ENCODE measurements at regions not wholly inside any gene's neighbourhood (a gene's known extent, or its start where the extent isn't known, plus 50 kb on each side); places are given as distances from the start of the nearest gene placed in this dataset.

GRCh38 chr6:141107591-141108160 is 1025.0 kb upstream of the GJE1 start:
- TF ChIP-seq CTCF (IDR thresholded peaks at IDR 0.05; ENCODE audit: poor library complexity) (no peak), EZH2 (IDR thresholded peaks at IDR 0.05; ENCODE audit: borderline replicate concordance) (no peak), EZH2phosphoT487 (IDR thresholded peaks at IDR 0.05; ENCODE audit: low read depth, severe bottlenecking, unreplicated experiment) (no peak)

Measured in hepatocyte (in vitro differentiated cells).